ENCODE measurements at regions not wholly inside any gene's neighbourhood (a gene's known extent, or its start where the extent isn't known, plus 50 kb on each side); places are given as distances from the start of the nearest gene placed in this dataset.
A peak's percentile ranks its signal among the peaks of the same experiment; 100 is the strongest.

DNA sequence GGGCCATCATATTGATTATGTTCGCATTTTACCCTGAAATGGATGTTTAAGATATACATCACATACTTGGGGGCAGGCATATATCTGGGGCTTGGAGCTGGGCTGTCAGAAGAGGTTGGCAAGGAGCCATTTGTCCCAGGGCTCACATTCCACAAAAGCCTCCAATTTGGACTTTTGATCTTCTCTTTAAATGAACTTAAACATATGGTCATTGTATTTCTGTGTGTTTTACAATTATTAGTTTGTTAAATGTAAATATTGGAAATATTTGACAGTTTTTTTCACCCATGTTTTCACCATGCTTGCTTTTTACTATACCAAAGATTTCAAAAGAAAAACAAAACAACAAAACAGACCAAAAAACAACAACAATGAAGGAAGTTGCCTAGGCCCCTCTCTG, 165.8 kb upstream of the MEIS1 start (continued):
- TF ChIP-seq, protein P1, sequence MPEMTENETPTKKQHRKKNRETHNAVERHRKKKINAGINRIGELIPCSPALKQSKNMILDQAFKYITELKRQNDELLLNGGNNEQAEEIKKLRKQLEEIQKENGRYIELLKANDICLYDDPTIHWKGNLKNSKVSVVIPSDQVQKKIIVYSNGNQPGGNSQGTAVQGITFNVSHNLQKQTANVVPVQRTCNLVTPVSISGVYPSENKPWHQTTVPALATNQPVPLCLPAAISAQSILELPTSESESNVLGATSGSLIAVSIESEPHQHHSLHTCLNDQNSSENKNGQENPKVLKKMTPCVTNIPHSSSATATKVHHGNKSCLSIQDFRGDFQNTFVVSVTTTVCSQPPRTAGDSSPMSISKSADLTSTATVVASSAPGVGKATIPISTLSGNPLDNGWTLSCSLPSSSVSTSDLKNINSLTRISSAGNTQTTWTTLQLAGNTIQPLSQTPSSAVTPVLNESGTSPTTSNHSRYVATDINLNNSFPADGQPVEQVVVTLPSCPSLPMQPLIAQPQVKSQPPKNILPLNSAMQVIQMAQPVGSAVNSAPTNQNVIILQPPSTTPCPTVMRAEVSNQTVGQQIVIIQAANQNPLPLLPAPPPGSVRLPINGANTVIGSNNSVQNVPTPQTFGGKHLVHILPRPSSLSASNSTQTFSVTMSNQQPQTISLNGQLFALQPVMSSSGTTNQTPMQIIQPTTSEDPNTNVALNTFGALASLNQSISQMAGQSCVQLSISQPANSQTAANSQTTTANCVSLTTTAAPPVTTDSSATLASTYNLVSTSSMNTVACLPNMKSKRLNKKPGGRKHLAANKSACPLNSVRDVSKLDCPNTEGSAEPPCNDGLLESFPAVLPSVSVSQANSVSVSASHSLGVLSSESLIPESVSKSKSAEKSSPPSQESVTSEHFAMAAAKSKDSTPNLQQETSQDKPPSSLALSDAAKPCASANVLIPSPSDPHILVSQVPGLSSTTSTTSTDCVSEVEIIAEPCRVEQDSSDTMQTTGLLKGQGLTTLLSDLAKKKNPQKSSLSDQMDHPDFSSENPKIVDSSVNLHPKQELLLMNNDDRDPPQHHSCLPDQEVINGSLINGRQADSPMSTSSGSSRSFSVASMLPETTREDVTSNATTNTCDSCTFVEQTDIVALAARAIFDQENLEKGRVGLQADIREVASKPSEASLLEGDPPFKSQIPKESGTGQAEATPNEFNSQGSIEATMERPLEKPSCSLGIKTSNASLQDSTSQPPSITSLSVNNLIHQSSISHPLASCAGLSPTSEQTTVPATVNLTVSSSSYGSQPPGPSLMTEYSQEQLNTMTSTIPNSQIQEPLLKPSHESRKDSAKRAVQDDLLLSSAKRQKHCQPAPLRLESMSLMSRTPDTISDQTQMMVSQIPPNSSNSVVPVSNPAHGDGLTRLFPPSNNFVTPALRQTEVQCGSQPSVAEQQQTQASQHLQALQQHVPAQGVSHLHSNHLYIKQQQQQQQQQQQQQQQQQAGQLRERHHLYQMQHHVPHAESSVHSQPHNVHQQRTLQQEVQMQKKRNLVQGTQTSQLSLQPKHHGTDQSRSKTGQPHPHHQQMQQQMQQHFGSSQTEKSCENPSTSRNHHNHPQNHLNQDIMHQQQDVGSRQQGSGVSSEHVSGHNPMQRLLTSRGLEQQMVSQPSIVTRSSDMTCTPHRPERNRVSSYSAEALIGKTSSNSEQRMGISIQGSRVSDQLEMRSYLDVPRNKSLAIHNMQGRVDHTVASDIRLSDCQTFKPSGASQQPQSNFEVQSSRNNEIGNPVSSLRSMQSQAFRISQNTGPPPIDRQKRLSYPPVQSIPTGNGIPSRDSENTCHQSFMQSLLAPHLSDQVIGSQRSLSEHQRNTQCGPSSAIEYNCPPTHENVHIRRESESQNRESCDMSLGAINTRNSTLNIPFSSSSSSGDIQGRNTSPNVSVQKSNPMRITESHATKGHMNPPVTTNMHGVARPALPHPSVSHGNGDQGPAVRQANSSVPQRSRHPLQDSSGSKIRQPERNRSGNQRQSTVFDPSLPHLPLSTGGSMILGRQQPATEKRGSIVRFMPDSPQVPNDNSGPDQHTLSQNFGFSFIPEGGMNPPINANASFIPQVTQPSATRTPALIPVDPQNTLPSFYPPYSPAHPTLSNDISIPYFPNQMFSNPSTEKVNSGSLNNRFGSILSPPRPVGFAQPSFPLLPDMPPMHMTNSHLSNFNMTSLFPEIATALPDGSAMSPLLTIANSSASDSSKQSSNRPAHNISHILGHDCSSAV (CRISPR knock-in tag; IDR thresholded peaks at IDR 0.05; ENCODE audit: borderline replicate concordance), result no peak
- no peak for TF ChIP-seq SOX13 (IDR thresholded peaks at IDR 0.05)
- peak in 1 of 2 experiments; percentile 60; a peak in 2 of 4 replicates for TF ChIP-seq SOX13 (CRISPR knock-in tag; conservative IDR thresholded peaks at IDR 0.05 in 1 of 2, IDR thresholded peaks at IDR 0.05 in 1 of 2)
- no peak for TF ChIP-seq PLRG1 (conservative IDR thresholded peaks at IDR 0.05)
- peak; percentile 39 for TF ChIP-seq TEAD3 (CRISPR knock-in tag; optimal IDR thresholded peaks at IDR 0.05; ENCODE audit: borderline replicate concordance)
- no peak for TF ChIP-seq FOXP1 (IDR thresholded peaks at IDR 0.05)
- TF ChIP-seq FOXP1 (CRISPR knock-in tag; IDR thresholded peaks at IDR 0.05), result peak; percentile 65; the same call in 1 of the 2 replicates
- TF ChIP-seq, protein P2, sequence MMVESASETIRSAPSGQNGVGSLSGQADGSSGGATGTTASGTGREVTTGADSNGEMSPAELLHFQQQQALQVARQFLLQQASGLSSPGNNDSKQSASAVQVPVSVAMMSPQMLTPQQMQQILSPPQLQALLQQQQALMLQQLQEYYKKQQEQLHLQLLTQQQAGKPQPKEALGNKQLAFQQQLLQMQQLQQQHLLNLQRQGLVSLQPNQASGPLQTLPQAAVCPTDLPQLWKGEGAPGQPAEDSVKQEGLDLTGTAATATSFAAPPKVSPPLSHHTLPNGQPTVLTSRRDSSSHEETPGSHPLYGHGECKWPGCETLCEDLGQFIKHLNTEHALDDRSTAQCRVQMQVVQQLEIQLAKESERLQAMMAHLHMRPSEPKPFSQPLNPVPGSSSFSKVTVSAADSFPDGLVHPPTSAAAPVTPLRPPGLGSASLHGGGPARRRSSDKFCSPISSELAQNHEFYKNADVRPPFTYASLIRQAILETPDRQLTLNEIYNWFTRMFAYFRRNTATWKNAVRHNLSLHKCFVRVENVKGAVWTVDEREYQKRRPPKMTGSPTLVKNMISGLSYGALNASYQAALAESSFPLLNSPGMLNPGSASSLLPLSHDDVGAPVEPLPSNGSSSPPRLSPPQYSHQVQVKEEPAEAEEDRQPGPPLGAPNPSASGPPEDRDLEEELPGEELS (CRISPR knock-in tag; IDR thresholded peaks at IDR 0.05), result peak; percentile 16; the same call in 1 of the 2 replicates
- TF ChIP-seq, protein P3, sequence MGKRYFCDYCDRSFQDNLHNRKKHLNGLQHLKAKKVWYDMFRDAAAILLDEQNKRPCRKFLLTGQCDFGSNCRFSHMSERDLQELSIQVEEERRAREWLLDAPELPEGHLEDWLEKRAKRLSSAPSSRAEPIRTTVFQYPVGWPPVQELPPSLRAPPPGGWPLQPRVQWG (CRISPR knock-in tag; IDR thresholded peaks at IDR 0.05; ENCODE audit: borderline replicate concordance, low read depth), result no peak
- no peak for TF ChIP-seq ZNF605 (CRISPR knock-in tag; IDR thresholded peaks at IDR 0.05)
- TF ChIP-seq, protein P4, sequence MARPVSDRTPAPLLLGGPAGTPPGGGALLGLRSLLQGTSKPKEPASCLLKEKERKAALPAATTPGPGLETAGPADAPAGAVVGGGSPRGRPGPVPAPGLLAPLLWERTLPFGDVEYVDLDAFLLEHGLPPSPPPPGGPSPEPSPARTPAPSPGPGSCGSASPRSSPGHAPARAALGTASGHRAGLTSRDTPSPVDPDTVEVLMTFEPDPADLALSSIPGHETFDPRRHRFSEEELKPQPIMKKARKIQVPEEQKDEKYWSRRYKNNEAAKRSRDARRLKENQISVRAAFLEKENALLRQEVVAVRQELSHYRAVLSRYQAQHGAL (CRISPR knock-in tag; IDR thresholded peaks at IDR 0.05; ENCODE audit: not compliant biosample characterization), result no peak
- no peak for TF ChIP-seq SOX6 (IDR thresholded peaks at IDR 0.05)
- TF ChIP-seq SOX6 (CRISPR knock-in tag; IDR thresholded peaks at IDR 0.05), result peak; percentile 78; the same call in 1 of the 2 replicates
- TF ChIP-seq NFIC (IDR thresholded peaks at IDR 0.05; ENCODE audit: low read length), result peak; percentile 63; the same call in 1 of the 2 replicates
- no peak for TF ChIP-seq ZNF350 (CRISPR knock-in tag; IDR thresholded peaks at IDR 0.05; ENCODE audit: borderline replicate concordance, low read depth)
- TF ChIP-seq, protein P5, sequence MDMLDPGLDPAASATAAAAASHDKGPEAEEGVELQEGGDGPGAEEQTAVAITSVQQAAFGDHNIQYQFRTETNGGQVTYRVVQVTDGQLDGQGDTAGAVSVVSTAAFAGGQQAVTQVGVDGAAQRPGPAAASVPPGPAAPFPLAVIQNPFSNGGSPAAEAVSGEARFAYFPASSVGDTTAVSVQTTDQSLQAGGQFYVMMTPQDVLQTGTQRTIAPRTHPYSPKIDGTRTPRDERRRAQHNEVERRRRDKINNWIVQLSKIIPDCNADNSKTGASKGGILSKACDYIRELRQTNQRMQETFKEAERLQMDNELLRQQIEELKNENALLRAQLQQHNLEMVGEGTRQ (IDR thresholded peaks at IDR 0.05; ENCODE audit: low read depth, low read length), result no peak
- TF ChIP-seq, protein P5 (CRISPR knock-in tag; IDR thresholded peaks at IDR 0.05; ENCODE audit: borderline replicate concordance), result no peak
- TF ChIP-seq TBX3 (IDR thresholded peaks at IDR 0.05; ENCODE audit: borderline replicate concordance), result no peak
